HepG2 (cell line): ENCODE measurements at regions not wholly inside any gene's neighbourhood (a gene's known extent, or its start where the extent isn't known, plus 50 kb on each side); places are given as distances from the start of the nearest gene placed in this dataset.
"Not testable (repeated sequence)": the region's sequence is repeated elsewhere in the genome, so short reads cannot be mapped to it uniquely, and the experiment has no call there.

Source experiments
- ARNTL ChIP-seq: sonication (generic); formaldehyde crosslinking; IDR thresholded peaks from 2 replicates; pipeline ENCODE4 v1.4.0; 2020; ENCODE audit warnings: mild to moderate bottlenecking, missing genetic modification reagents
- ATF5 ChIP-seq: sonication (generic); formaldehyde crosslinking; IDR thresholded peaks from 2 replicates; pipeline ENCODE4 v1.4.0; 2020; ENCODE audit warnings: mild to moderate bottlenecking, low read depth, missing genetic modification reagents
- FOSL1 ChIP-seq: sonication (generic); formaldehyde crosslinking; IDR thresholded peaks from 2 replicates; pipeline ENCODE4 v1.9.0; 2021; ENCODE audit warnings: missing genetic modification reagents, borderline replicate concordance
- PBX3 ChIP-seq: sonication (generic); formaldehyde crosslinking; IDR thresholded peaks from 2 replicates; pipeline ENCODE4 v1.8.1; 2023; ENCODE audit warnings: missing genetic modification reagents, inconsistent platforms, borderline replicate concordance
- STAT6 ChIP-seq: sonication (generic); formaldehyde crosslinking; IDR thresholded peaks from 2 replicates; pipeline ENCODE4 v1.4.0; 2020; ENCODE audit warnings: missing genetic modification reagents, mild to moderate bottlenecking, borderline replicate concordance
- TCF7 ChIP-seq: sonication (generic); IDR thresholded peaks from 2 replicates; pipeline ENCODE4 v1.6.1; 2016; ENCODE audit warnings: antibody characterized with exemption, low read depth

GRCh38 chr10:47680848-47681637, 82.3 kb downstream of the SYT15B start:
- TF ChIP-seq TCF7; STAT6 (CRISPR knock-in tag); PBX3 (CRISPR knock-in tag); ARNTL (CRISPR knock-in tag); ATF5 (CRISPR knock-in tag); FOSL1: not testable (repeated sequence)
